ENCODE measurements at regions not wholly inside any gene's neighbourhood (a gene's known extent, or its start where the extent isn't known, plus 50 kb on each side); places are given as distances from the start of the nearest gene placed in this dataset.
"Not testable (repeated sequence)": the region's sequence is repeated elsewhere in the genome, so short reads cannot be mapped to it uniquely, and the experiment has no call there.

DNA sequence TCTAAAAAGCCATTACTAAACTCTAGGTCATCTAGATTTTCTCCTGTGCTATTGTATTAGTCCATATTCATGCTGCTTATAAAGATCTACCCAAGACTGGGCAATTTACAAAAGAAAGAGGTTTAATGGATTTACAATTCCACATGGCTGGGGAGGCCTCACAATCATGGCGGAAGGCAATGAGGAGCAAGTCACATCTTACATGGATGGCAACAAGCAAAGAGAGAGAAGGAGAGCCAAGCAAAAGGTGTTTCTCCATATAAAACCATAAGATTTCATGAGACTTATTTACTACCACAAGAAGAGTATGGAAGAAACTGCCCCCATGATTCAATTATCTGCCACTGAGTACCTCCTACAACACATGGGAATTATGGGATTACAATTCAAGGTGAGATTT lies 69.6 kb upstream of the CCDC6 start:
- DNase-seq (ENCODE audit: low read depth): not testable (repeated sequence)

DNA sequence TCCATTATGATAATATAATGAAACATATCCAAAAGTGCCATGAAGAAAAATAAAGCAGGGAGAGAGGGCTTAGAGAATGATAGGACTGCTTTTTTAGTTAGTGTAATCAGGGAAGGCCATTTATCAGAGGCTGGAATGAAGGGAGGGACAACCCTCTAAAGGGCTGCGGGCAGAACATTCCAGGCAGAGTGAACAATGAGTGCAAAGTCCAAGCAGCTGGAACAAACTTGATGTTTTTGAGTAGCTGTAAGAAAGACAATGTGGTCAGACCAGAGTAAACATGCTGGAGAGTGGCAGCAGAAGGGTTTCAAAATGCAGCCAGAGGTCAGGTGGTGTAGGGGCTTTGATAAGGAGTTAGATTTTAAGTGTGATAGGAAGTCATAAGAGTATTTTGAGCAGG lies 65.6 kb upstream of the CCDC6 start:
- DNase-seq (ENCODE audit: low read depth): peak; percentile 67

DNA sequence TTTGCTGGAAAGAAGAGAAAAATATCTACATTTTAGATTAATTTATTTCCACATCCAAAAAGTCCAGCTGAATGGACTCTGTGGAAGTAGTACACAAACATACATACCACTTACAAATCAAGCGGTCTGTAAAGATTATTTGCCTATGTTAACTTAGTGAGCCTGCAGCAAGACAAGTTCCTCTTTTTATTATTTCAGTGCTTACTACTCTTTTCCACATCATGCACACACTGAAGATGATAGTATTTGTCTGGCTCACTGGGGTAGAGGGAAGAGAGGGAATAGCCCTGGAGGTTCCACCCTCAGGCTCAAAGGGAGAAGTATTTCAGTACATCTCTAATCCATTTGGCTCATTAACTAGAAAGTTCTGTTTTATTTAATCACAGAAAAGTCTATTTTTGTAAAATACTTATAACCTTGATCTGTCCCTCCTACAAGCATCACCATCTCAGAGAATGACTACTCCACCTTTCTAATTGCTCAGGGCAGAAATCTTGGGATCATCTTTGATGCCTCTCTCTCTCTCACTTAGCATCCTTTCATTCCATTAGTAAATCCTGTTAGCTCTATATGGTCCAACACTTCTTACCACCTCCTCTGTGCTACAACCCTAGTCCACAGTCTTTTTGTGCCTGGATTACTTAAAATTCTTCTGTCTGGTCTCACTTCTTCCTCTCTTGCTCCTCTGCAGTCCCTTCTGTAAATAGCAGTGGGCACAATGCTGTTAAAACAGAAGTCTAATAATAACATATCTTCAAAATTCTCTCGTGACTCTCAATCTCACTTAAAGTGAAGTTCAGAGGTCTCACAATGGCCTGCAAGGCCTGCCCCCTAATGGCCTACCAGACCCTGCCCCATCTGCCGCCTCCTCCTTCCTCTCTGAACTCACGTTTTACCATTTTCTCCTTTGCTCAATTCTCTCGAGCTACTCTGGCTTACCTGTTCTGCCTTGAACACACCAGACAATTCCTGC lies 64.3 kb upstream of the CCDC6 start:
- DNase-seq (ENCODE audit: low read depth): no peak

DNA sequence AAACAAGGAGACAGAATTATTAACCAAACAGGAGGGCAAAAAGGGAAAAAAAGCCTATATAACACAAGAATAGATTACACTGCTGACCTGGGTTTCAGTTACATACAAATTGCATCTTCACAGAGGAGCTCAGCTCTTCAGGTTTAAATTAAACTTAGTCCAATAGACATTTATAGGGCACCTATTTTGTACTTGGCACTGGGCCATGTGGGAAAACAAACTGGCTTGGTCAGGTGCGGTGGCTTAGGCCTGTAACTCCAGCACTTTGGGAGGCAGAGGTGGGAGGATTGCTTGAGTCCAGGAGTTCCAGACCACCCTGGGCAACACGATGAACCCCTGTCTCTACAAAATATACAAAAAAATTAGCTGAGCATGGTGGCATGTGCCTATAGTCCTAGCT lies 62.3 kb upstream of the CCDC6 start:
- DNase-seq (ENCODE audit: low read depth): no peak

DNA sequence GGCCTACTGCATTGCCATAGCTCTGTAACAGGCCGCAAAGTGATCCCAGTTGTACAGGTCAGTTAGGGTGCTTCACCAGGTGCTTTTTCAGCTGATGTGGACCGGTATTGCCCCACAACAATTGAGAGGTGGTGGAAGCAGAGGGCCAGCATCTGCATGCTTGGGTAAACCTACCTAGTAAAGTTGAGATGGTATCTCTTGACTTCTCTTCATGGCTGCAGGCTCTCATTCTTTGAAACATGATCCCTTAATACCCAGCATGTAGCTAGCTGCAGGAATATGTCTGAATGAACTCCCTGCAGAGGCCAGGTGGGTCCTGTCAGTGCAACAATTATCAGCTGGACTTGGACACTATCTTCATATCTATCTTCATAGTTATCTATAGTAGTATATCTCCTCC lies 60.7 kb upstream of the CCDC6 start:
- no peak for DNase-seq (ENCODE audit: low read depth)

DNA sequence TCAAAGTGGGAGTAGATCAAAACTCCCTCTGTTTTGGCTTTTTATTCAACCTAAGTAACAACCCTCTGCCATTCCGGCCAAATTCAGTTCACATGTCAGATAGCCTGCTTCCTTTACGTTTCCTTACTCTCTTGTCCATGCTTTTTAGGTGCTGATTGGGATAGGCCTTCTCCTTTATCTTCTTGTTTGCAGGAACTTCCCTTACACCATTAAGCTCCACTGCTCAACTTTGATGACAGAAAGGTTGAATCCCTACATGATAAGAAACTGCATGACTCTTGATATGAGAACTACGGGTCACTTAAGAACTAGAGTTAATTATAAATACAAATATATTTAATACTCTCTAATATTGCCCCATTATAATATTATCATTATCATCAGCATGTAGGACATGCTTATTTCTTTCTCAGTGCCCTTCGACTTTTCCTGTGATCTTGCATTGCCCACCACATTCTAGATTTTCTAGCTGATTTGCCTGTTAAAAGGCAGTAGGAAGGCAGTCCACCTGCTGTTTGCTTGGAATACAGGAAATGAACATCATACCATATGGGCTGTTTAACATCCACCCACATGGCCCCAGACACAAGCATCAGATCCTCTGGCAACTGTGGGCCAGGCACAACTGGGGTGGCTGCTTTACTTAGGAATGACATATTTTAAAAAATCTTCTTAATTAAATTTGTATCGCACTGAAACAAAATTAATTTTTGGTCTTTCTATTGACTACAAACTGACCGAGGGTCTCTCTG lies 59.7 kb upstream of the CCDC6 start:
- no peak for DNase-seq (ENCODE audit: low read depth)

DNA sequence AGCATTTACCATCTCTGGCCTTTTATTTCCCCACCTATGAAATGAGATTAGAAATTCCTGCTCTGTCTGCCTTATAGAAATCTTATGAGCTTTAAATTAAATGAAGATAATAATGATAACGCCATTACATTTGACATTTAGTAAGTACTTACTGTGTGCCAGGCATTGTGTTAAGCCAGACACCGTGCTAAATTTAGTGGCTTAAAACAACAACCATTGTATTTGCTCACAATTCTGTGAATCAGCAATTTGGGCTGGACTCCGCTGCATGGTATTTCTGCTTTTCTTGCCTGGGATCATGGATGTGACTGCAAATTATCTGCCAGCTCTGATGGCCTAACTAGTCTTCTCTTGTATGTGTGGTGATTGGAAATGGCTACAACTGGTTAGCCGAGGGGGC lies 56.4 kb upstream of the CCDC6 start:
- no peak for DNase-seq (ENCODE audit: low read depth)

DNA sequence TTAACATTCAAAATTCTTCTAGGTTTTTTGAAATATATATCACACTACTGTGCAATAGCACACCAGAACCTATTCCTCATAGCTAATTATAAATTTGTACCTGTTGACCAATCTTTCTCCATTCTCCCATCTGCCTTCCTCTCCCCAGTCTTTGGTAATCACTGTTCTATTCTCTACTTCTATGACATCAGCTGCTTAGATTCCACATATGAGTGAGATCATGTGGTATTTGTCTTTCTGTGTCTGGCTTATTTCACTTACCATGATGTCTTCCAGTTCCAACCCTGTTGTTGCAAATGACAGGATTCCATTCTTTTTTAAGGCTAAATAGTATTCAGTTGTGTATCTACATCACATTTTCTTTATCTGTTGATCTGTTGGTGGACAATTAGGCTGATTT lies 54.4 kb upstream of the CCDC6 start:
- no peak for DNase-seq (ENCODE audit: low read depth)

DNA sequence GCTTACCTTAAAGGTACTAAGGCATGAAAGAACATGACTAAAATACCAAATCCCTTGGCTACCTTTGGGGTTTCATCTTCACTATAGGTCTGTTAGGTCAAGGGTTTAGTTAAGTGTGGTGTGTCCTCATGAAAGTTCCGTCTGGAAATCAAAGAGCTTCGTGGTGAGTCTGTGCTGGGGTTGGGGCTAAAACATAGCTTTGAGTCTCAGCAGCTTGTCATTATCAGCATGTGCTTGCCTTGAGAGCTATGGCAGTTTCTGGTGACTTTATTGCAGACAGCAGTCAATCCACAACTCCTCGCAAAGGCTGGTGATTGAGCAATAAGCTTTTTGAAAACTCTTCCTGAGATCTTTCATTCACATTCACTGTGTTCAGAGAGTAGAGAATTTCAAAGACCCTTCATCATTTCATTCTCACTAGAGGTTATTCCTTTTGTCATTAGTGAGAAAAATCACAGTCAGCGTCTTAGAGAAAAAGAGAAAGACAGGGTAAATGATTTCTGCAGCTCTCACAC lies 53.2 kb upstream of the CCDC6 start:
- DNase-seq (ENCODE audit: low read depth): no peak

DNA sequence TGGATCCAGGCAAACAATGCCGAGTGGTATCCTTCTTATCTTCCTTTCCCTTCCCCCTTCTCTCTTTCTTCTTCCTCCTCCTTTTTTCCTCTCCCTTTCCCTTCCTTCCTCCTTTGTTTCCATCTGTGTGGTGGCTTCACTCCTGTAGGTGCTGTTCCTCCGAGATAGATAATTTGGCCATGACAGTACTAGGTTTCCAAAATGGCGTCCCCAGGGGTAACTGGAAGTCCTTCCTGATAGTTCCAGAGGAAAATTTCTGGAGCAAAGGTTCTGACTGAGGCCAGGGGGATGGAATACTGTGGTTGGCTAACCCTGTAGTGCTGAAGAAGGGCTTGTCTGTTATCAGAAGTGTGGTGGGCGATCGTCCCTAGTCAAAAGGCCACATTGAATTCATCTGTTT lies 52.5 kb upstream of the CCDC6 start:
- DNase-seq (ENCODE audit: low read depth): no peak

DNA sequence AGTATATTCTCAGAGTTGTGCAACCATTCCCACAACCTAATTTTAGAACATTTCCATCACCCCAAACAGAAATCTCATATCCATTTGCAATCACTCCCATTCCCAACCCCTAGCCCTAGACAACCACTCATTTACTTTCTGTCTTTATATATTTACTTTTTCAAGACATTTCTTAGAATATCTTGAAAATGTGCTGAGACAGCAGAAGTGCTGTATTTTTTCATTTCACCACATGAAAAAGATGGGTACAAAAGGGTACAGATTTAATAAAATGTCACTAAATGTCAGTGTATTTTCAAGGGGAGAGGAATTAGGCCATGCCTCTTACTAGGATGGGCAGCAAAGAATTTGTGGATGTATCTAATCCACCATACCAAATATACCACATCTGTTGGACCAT lies 51.6 kb upstream of the CCDC6 start:
- no peak for DNase-seq (ENCODE audit: low read depth)
